Caco-2 (cell line): ENCODE measurements at regions not wholly inside any gene's neighbourhood (a gene's known extent, or its start where the extent isn't known, plus 50 kb on each side); places are given as distances from the start of the nearest gene placed in this dataset.
"Not testable (repeated sequence)": the region's sequence is repeated elsewhere in the genome, so short reads cannot be mapped to it uniquely, and the experiment has no call there.

ENCODE experiments used
- BruUV-seq: library from RNA; stranded (reverse); fragments of 400-500 nt; replicated peaks from 2 replicates; lab custom pipeline; 2021; lab: Mats Ljungman, UMichigan
- CTCF ChIA-PET: fragments of 300-600 bp; sonication (Branson Sonifier 250); formaldehyde crosslinking; loops from one replicate; lab custom pipeline; 2022; ENCODE audit warnings: antibody characterized with exemption; lab: Charles Lee
- POLR2A ChIA-PET: fragments of 300-600 bp; sonication (Branson Sonifier 250); formaldehyde crosslinking; loops from one replicate; lab custom pipeline; 2022; ENCODE audit warnings: antibody characterized with exemption; lab: Charles Lee
- DNase-seq, 2 experiments: peaks; one replicate each; pipeline versions ENCODE4 v3.0.0 to v3.0.0-alpha.2; 2020 to 2022
- H3K27me3 ChIP-seq: replicated peaks from 2 replicates; pipeline ENCODE4 v1.6.0; 2011; ENCODE audit warnings: low read length; ENCODE audit not compliant: control insufficient read depth, insufficient read depth
- H3K36me3 ChIP-seq: 2 replicates; pipeline ENCODE4 v1.5.1; 2011; ENCODE audit warnings: low read length; ENCODE audit not compliant: control insufficient read depth, insufficient read depth
- H3K4me1 ChIP-seq: fragments of 250-450 bp; sonication (Bioruptor Pico); 2 replicates; pipeline ENCODE4 v1.5.1; 2020; ENCODE audit warnings: mild to moderate bottlenecking
- H3K4me3 ChIP-seq: 2 replicates; pipeline ENCODE4 v1.5.1; 2011; ENCODE audit warnings: low read depth, mild to moderate bottlenecking, control low read depth, low read length
- H3K9me3 ChIP-seq: fragments of 250-450 bp; sonication (Bioruptor Pico); 2 replicates; pipeline ENCODE4 v1.5.1; 2020; ENCODE audit warnings: mild to moderate bottlenecking, moderate library complexity
- H3K27ac Mint-ChIP-seq: one replicate; pipeline ENCODE4 v1.8.0; 2022; ENCODE audit warnings: mixed read lengths; ENCODE audit not compliant: unreplicated experiment
- H3K27me3 Mint-ChIP-seq: one replicate; pipeline ENCODE4 v1.8.0; 2022; ENCODE audit warnings: mixed read lengths; ENCODE audit not compliant: insufficient read depth, unreplicated experiment
- H3K36me3 Mint-ChIP-seq: one replicate; pipeline ENCODE4 v1.8.0; 2022; ENCODE audit warnings: mild to moderate bottlenecking, mixed read lengths; ENCODE audit not compliant: insufficient read depth, unreplicated experiment
- H3K4me1 Mint-ChIP-seq: one replicate; pipeline ENCODE4 v1.8.0; 2022; ENCODE audit warnings: low read depth, mixed read lengths; ENCODE audit not compliant: unreplicated experiment
- H3K4me3 Mint-ChIP-seq: one replicate; pipeline ENCODE4 v1.8.0; 2022; ENCODE audit warnings: mild to moderate bottlenecking, moderate library complexity, mixed read lengths; ENCODE audit not compliant: unreplicated experiment
- H3K9me3 Mint-ChIP-seq: one replicate; pipeline ENCODE4 v1.8.0; 2022; ENCODE audit warnings: mixed read lengths; ENCODE audit not compliant: unreplicated experiment
- CTCF ChIP-seq, 2 experiments: fragments of 200-600 bp in 1 of 2; IDR thresholded peaks; 1 replicate in 1 of 2; 2 replicates in 1 of 2; pipeline versions ENCODE4 v1.5.1 to v1.8.0; 2011 to 2022; ENCODE audit warnings: antibody characterized with exemption in 1 of 2, control low read depth in 1 of 2, inconsistent platforms in 1 of 2, low read depth in 1 of 2, low read length in 1 of 2, mild to moderate bottlenecking in 1 of 2, moderate library complexity in 1 of 2; ENCODE audit not compliant: insufficient read depth in 1 of 2, severe bottlenecking in 1 of 2, unreplicated experiment in 1 of 2
- intact Hi-C: fragments of 100-400 bp; cut with micrococcal nuclease; formaldehyde crosslinking; loops from one replicate; pipeline ENCODE4 v1.10.0; 2022; ENCODE audit not compliant: unreplicated experiment

- no peak overlapping the region for H3K4me3 ChIP-seq
- no peaks in the 10 kb centered on the region for H3K9me3 ChIP-seq
- Mint-ChIP-seq H3K9me3 (no peaks in the 10 kb centered on the region), H3K27me3 (peaks cover 17% of the 10 kb centered on the region), H3K4me1 (no peaks in the 10 kb centered on the region), H3K4me3 (no peak overlapping the region), H3K36me3 (no peaks in the 10 kb centered on the region), H3K27ac (no peak overlapping the region)
- DNase-seq, result no peak
- H3K36me3 ChIP-seq, result no peaks in the 10 kb centered on the region
- no peak for TF ChIP-seq CTCF (IDR thresholded peaks at IDR 0.05; ENCODE audit: insufficient read depth in 1 of 2, low read depth in 1 of 2, low read length in 1 of 2, severe bottlenecking in 1 of 2, unreplicated experiment in 1 of 2)
- ChIA-PET CTCF (no interaction called here), POLR2A (interaction anchor here (0.5 kb wide), 1 partner anchor 1376 kb away, joined by 3 read pairs; no protein-coding TSS in a partner anchor)
- H3K4me1 ChIP-seq, result no peaks in the 10 kb centered on the region
- 0 out of 2 replicates have a peak, but pooled peaks cover 2% of the 10 kb centered on the region for H3K27me3 ChIP-seq
- intact Hi-C loops, result no loop called here
- BruUV-seq, result no TSS peak
Measured at GRCh38 chr2:220590476-220590875, 963.0 kb downstream of the SLC4A3 start.

- CTCF ChIA-PET, result no interaction called here
- intact Hi-C loops, result no loop called here
- H3K27me3 ChIP-seq, result 0 out of 2 replicates have a peak, but pooled peaks cover 2% of the 10 kb centered on the region
Measured at GRCh38 chr2:220593526-220593925, 966.1 kb downstream of the SLC4A3 start.

GRCh38 chr2:220601674-220602073, 970.4 kb downstream of the EPHA4 start:
- ChIA-PET CTCF (no interaction called here), POLR2A (no interaction called here)
- intact Hi-C loops, result no loop called here
- H3K27me3 ChIP-seq, result no peaks in the 10 kb centered on the region
- H3K27me3 Mint-ChIP-seq, result peaks cover 7% of the 10 kb centered on the region
- H3K4me1 Mint-ChIP-seq, result no peaks in the 10 kb centered on the region
- H3K9me3 Mint-ChIP-seq, result no peaks in the 10 kb centered on the region
- H3K4me3 ChIP-seq, result no peak overlapping the region
- no peaks in the 10 kb centered on the region for H3K4me1 ChIP-seq
- no peaks in the 10 kb centered on the region for H3K9me3 ChIP-seq
- H3K4me3 Mint-ChIP-seq, result no peak overlapping the region
- BruUV-seq, result no TSS peak
- no peaks in the 10 kb centered on the region for H3K36me3 ChIP-seq
- no peak overlapping the region for H3K27ac Mint-ChIP-seq
- TF ChIP-seq CTCF (IDR thresholded peaks at IDR 0.05; ENCODE audit: insufficient read depth in 1 of 2, low read depth in 1 of 2, low read length in 1 of 2, severe bottlenecking in 1 of 2, unreplicated experiment in 1 of 2), result no peak
- H3K36me3 Mint-ChIP-seq, result no peaks in the 10 kb centered on the region
- DNase-seq, result no peak

More at GRCh38 chr2:220593526-220593925, 966.1 kb downstream of the SLC4A3 start:
- Mint-ChIP-seq H3K4me1 (no peaks in the 10 kb centered on the region), H3K27ac (no peak overlapping the region), H3K4me3 (no peak overlapping the region), H3K27me3 (peaks cover 3% of the 10 kb centered on the region), H3K36me3 (no peaks in the 10 kb centered on the region), H3K9me3 (no peaks in the 10 kb centered on the region)
- Histone ChIP-seq H3K4me1 (no peaks in the 10 kb centered on the region), H3K36me3 (no peaks in the 10 kb centered on the region), H3K9me3 (no peaks in the 10 kb centered on the region), H3K4me3 (no peak overlapping the region)
- no peak for TF ChIP-seq CTCF (IDR thresholded peaks at IDR 0.05; ENCODE audit: insufficient read depth in 1 of 2, low read depth in 1 of 2, low read length in 1 of 2, severe bottlenecking in 1 of 2, unreplicated experiment in 1 of 2)
- POLR2A ChIA-PET, result no interaction called here
- BruUV-seq, result no TSS peak
- no peak for DNase-seq

GRCh38 chr2:220613004-220613403, 959.1 kb downstream of the EPHA4 start:
- H3K27ac Mint-ChIP-seq, POLR2A ChIA-PET, H3K9me3 ChIP-seq, H3K4me3 Mint-ChIP-seq, H3K4me3 ChIP-seq, DNase-seq, H3K36me3 Mint-ChIP-seq, H3K36me3 ChIP-seq, CTCF ChIA-PET, H3K4me1 Mint-ChIP-seq, H3K27me3 ChIP-seq, H3K27me3 Mint-ChIP-seq, H3K9me3 Mint-ChIP-seq, H3K4me1 ChIP-seq, intact Hi-C loops, BruUV-seq: not testable (repeated sequence)
